ENCODE measurements at regions not wholly inside any gene's neighbourhood (a gene's known extent, or its start where the extent isn't known, plus 50 kb on each side); places are given as distances from the start of the nearest gene placed in this dataset.

GRCh38 chr10:120782336-120782735 is 68.8 kb upstream of the WDR11 start:
- Histone ChIP-seq H4K20me1 (ENCODE audit: control insufficient read depth, extremely low read depth, insufficient read depth, low read length) (no peaks in the 10 kb centered on the region), H3K36me3 (ENCODE audit: control insufficient read depth in 2 of 2, extremely low read depth in 1 of 2, insufficient read depth in 2 of 2, low read length in 2 of 2) (no peaks in the 10 kb centered on the region), H3K9me1 (ENCODE audit: control insufficient read depth, extremely low read depth, insufficient read depth, low read length) (no peaks in the 10 kb centered on the region), H3K4me3 (ENCODE audit: control insufficient read depth in 2 of 3, extremely low read depth in 1 of 3, insufficient read depth in 2 of 3, low read depth in 1 of 3, low read length in 3 of 3) (no peak overlapping the region), H2AFZ (ENCODE audit: control insufficient read depth, low read length) (no peak overlapping the region), H3K4me2 (ENCODE audit: control insufficient read depth, extremely low read depth, insufficient read depth, low read depth, low read length) (no peak overlapping the region), H3K9ac (ENCODE audit: control insufficient read depth, extremely low read depth, insufficient read depth, low read length) (no peak overlapping the region), H3K4me1 (ENCODE audit: control insufficient read depth, extremely low read depth, insufficient read depth, low read length) (no peaks in the 10 kb centered on the region), H3K27ac (ENCODE audit: control insufficient read depth, insufficient read depth, low read length) (no peak overlapping the region), H3K9me3 (ENCODE audit: control insufficient read depth, low read depth, low read length) (no peaks in the 10 kb centered on the region), H3K27me3 (ENCODE audit: control insufficient read depth, extremely low read depth, insufficient read depth, low read length) (peaks cover 4% of the 10 kb centered on the region), H3K79me2 (ENCODE audit: control insufficient read depth, insufficient read depth, low read length) (no peaks in the 10 kb centered on the region)
- FAIRE-seq (no peak), DNase-seq (ENCODE audit: low read depth, low spot score) (no peak)
- TF ChIP-seq EZH2 (IDR thresholded peaks at IDR 0.05; ENCODE audit: low read length) (no peak), CTCF (optimal IDR thresholded peaks at IDR 0.05 in 1 of 3, IDR thresholded peaks at IDR 0.05 in 1 of 3, conservative IDR thresholded peaks at IDR 0.05 in 1 of 3; ENCODE audit: extremely low read depth in 1 of 3, insufficient read depth in 2 of 3, low read length in 3 of 3) (no peak)
- dilution Hi-C loops (cut with MboI; ENCODE audit: extremely low pct_ligation_motif_present, low sequenced_read_pairs), result no loop called here

- Histone ChIP-seq H3K9me1 (ENCODE audit: control insufficient read depth, extremely low read depth, insufficient read depth, low read length) (no peaks in the 10 kb centered on the region), H4K20me1 (ENCODE audit: control insufficient read depth, extremely low read depth, insufficient read depth, low read length) (no peaks in the 10 kb centered on the region), H2AFZ (ENCODE audit: control insufficient read depth, low read length) (no peak overlapping the region), H3K27ac (ENCODE audit: control insufficient read depth, insufficient read depth, low read length) (no peak overlapping the region), H3K4me3 (ENCODE audit: control insufficient read depth in 2 of 3, extremely low read depth in 1 of 3, insufficient read depth in 2 of 3, low read depth in 1 of 3, low read length in 3 of 3) (no peak overlapping the region), H3K27me3 (ENCODE audit: control insufficient read depth, extremely low read depth, insufficient read depth, low read length) (peaks cover 4% of the 10 kb centered on the region), H3K4me1 (ENCODE audit: control insufficient read depth, extremely low read depth, insufficient read depth, low read length) (no peaks in the 10 kb centered on the region), H3K9me3 (ENCODE audit: control insufficient read depth, low read depth, low read length) (no peaks in the 10 kb centered on the region), H3K9ac (ENCODE audit: control insufficient read depth, extremely low read depth, insufficient read depth, low read length) (no peak overlapping the region), H3K4me2 (ENCODE audit: control insufficient read depth, extremely low read depth, insufficient read depth, low read depth, low read length) (no peak overlapping the region), H3K36me3 (ENCODE audit: control insufficient read depth in 2 of 2, extremely low read depth in 1 of 2, insufficient read depth in 2 of 2, low read length in 2 of 2) (no peaks in the 10 kb centered on the region), H3K79me2 (ENCODE audit: control insufficient read depth, insufficient read depth, low read length) (no peaks in the 10 kb centered on the region)
- TF ChIP-seq EZH2 (IDR thresholded peaks at IDR 0.05; ENCODE audit: low read length), result no peak
- no peak for TF ChIP-seq CTCF (optimal IDR thresholded peaks at IDR 0.05 in 1 of 3, IDR thresholded peaks at IDR 0.05 in 1 of 3, conservative IDR thresholded peaks at IDR 0.05 in 1 of 3; ENCODE audit: extremely low read depth in 1 of 3, insufficient read depth in 2 of 3, low read length in 3 of 3)
- FAIRE-seq (no peak), DNase-seq (ENCODE audit: low read depth, low spot score) (no peak)
- dilution Hi-C loops (cut with MboI; ENCODE audit: extremely low pct_ligation_motif_present, low sequenced_read_pairs), result no loop called here
Observed at GRCh38 chr10:120783098-120783497, 68.1 kb upstream of the WDR11 start.
